CD14-positive monocyte (primary cell): ENCODE measurements at regions not wholly inside any gene's neighbourhood (a gene's known extent, or its start where the extent isn't known, plus 50 kb on each side); places are given as distances from the start of the nearest gene placed in this dataset.

Experiments
- DNase-seq, 3 donors: peaks; one replicate each; pipeline ENCODE4 v3.0.0-alpha.2; 2011 to 2022
- H2AFZ ChIP-seq: 2 replicates; pipeline ENCODE4 v1.6.0; 2012; ENCODE audit warnings: mild to moderate bottlenecking, low read depth, low read length, inconsistent platforms; ENCODE audit not compliant: insufficient read depth, poor library complexity, severe bottlenecking
- H3K27ac ChIP-seq, 2 donors: 1 replicate in 1 of 2; 2 replicates in 1 of 2; pipeline ENCODE4 v1.5.1; 2012 to 2013; ENCODE audit warnings: low read length in 2 of 2, control low read depth in 1 of 2, inconsistent platforms in 1 of 2, low read depth in 1 of 2, mild to moderate bottlenecking in 1 of 2
- H3K27me3 ChIP-seq, 2 donors: one replicate each; pipeline versions ENCODE4 v1.6.0 to v1.6.1; 2011 to 2013; ENCODE audit warnings: low read length in 2 of 2; ENCODE audit not compliant: control insufficient read depth in 2 of 2, insufficient read depth in 2 of 2
- H3K36me3 ChIP-seq, 2 donors: replicated peaks in 1 of 2; 1 replicate in 1 of 2; 2 replicates in 1 of 2; pipeline versions ENCODE4 v1.5.1 to v1.6.1; 2012 to 2013; ENCODE audit warnings: low read length in 2 of 2, control low read depth in 1 of 2, inconsistent platforms in 1 of 2, mild to moderate bottlenecking in 1 of 2; ENCODE audit not compliant: insufficient read depth in 2 of 2, control insufficient read depth in 1 of 2
- H3K4me1 ChIP-seq, 2 donors: 1 replicate in 1 of 2; 2 replicates in 1 of 2; pipeline versions ENCODE4 v1.5.1 to v1.6.1; 2012 to 2013; ENCODE audit warnings: low read length in 2 of 2, control low read depth in 1 of 2, inconsistent platforms in 1 of 2, mild to moderate bottlenecking in 1 of 2, moderate library complexity in 1 of 2; ENCODE audit not compliant: insufficient read depth in 2 of 2, control insufficient read depth in 1 of 2
- H3K4me2 ChIP-seq: replicated peaks from 2 replicates; pipeline ENCODE3; 2012; ENCODE audit warnings: low read length, moderate library complexity, mild to moderate bottlenecking; ENCODE audit not compliant: poor library complexity, severe bottlenecking; ENCODE audit errors: extremely low read depth
- H3K4me3 ChIP-seq, 3 experiments: fragments of 200-600 bp in 1 of 3; sonication (generic) in 1 of 3; replicated peaks in 1 of 3; 1 replicate in 2 of 3; 2 replicates in 1 of 3; pipeline ENCODE4 v1.5.1; 2011 to 2013; ENCODE audit warnings: low read length in 3 of 3, mild to moderate bottlenecking in 3 of 3, control low read depth in 2 of 3, low read depth in 2 of 3, inconsistent platforms in 1 of 3, moderate library complexity in 1 of 3
- H3K79me2 ChIP-seq: 2 replicates; pipeline ENCODE4 v1.6.0; 2012; ENCODE audit warnings: mild to moderate bottlenecking, control low read depth, inconsistent platforms, low read length, moderate library complexity; ENCODE audit not compliant: insufficient read depth
- H3K9ac ChIP-seq: 2 replicates; pipeline ENCODE4 v1.6.0; 2017; ENCODE audit warnings: low read length, mild to moderate bottlenecking; ENCODE audit not compliant: insufficient read depth, poor library complexity, severe bottlenecking
- H3K9me3 ChIP-seq, 2 donors: replicated peaks in 1 of 2; 1 replicate in 1 of 2; 2 replicates in 1 of 2; pipeline versions ENCODE4 v1.5.1 to v1.6.1; 2012 to 2013; ENCODE audit warnings: low read length in 2 of 2, control low read depth in 1 of 2; ENCODE audit not compliant: control insufficient read depth in 1 of 2, insufficient read depth in 1 of 2
- H4K20me1 ChIP-seq: 2 replicates; pipeline ENCODE4 v1.6.0; 2012; ENCODE audit warnings: mild to moderate bottlenecking, low read length, control low read depth, moderate library complexity; ENCODE audit not compliant: insufficient read depth
- H3K27ac Mint-ChIP-seq, 7 donors: one replicate each; pipeline ENCODE4 v1.8.0; 2020; ENCODE audit warnings: mild to moderate bottlenecking in 7 of 7, mixed read lengths in 7 of 7, moderate library complexity in 6 of 7, inconsistent platforms in 2 of 7
- H3K27me3 Mint-ChIP-seq, 3 donors: one replicate each; pipeline ENCODE4 v1.8.0; 2021 to 2022; ENCODE audit warnings: low read depth in 3 of 3, mild to moderate bottlenecking in 3 of 3, mixed read lengths in 3 of 3, moderate library complexity in 3 of 3, inconsistent platforms in 1 of 3
- H3K36me3 Mint-ChIP-seq, 2 donors: one replicate each; pipeline ENCODE4 v1.8.0; 2020; ENCODE audit warnings: mixed read lengths in 2 of 2, inconsistent platforms in 1 of 2, mild to moderate bottlenecking in 1 of 2
- H3K4me1 Mint-ChIP-seq: one replicate; pipeline ENCODE4 v1.8.0; 2020; ENCODE audit warnings: mild to moderate bottlenecking, mixed read lengths
- H3K4me3 Mint-ChIP-seq, 2 donors: one replicate each; pipeline ENCODE4 v1.8.0; 2020; ENCODE audit warnings: mild to moderate bottlenecking in 2 of 2, mixed read lengths in 2 of 2, moderate library complexity in 1 of 2
- H3K9me3 Mint-ChIP-seq, 7 donors: one replicate each; pipeline ENCODE4 v1.8.0; 2020 to 2022; ENCODE audit warnings: mixed read lengths in 7 of 7, mild to moderate bottlenecking in 6 of 7, moderate library complexity in 6 of 7, inconsistent platforms in 2 of 7
- WGBS: methylation state at CpG from one replicate; pipeline ENCODE4 v1.1.5; 2013; ENCODE audit warnings: missing lambda C conversion rate; ENCODE audit not compliant: insufficient coverage; 5-methylcytosine and 5-hydroxymethylcytosine counted together
- intact Hi-C, 2 donors: fragments of 100-400 bp; cut with micrococcal nuclease; formaldehyde crosslinking; loops; one replicate each; pipeline versions ENCODE4 v1.15.0 to v1.15.1; 2023
- TF ChIP-seq, protein P1 (sequence below): fragments of 200-600 bp; IDR thresholded peaks from one replicate; pipeline ENCODE4 v1.8.0; 2022; ENCODE audit warnings: antibody characterized with exemption, mild to moderate bottlenecking

- no peaks in the 10 kb centered on the region for H3K4me1 ChIP-seq
- intact Hi-C loops = no loop called here
- Mint-ChIP-seq H3K4me1 (no peaks in the 10 kb centered on the region), H3K4me3 (no peak overlapping the region), H3K27ac (no peak overlapping the region), H3K36me3 (no peaks in the 10 kb centered on the region), H3K27me3 (peaks cover 3 to 20% (median 8%) of the 10 kb centered on the region in 3 donors), H3K9me3 (peaks cover 0 to 7% (median 3%) of the 10 kb centered on the region in 7 donors)
- H3K4me3 ChIP-seq = no peak overlapping the region
- no peaks in the 10 kb centered on the region for H3K36me3 ChIP-seq
- WGBS = 53% methylated on average over 1 of the region's 1 CpG
- H3K9me3 ChIP-seq = peaks cover 3 to 11% of the 10 kb centered on the region in 2 donors
- H3K9ac ChIP-seq = no peak overlapping the region
- no peaks in the 10 kb centered on the region for H3K79me2 ChIP-seq
- no peak for DNase-seq
- no peak overlapping the region for H3K27ac ChIP-seq
- H4K20me1 ChIP-seq = no peaks in the 10 kb centered on the region
- H3K27me3 ChIP-seq = peaks cover 0 to 4% of the 10 kb centered on the region in 2 donors
- TF ChIP-seq, protein P1, sequence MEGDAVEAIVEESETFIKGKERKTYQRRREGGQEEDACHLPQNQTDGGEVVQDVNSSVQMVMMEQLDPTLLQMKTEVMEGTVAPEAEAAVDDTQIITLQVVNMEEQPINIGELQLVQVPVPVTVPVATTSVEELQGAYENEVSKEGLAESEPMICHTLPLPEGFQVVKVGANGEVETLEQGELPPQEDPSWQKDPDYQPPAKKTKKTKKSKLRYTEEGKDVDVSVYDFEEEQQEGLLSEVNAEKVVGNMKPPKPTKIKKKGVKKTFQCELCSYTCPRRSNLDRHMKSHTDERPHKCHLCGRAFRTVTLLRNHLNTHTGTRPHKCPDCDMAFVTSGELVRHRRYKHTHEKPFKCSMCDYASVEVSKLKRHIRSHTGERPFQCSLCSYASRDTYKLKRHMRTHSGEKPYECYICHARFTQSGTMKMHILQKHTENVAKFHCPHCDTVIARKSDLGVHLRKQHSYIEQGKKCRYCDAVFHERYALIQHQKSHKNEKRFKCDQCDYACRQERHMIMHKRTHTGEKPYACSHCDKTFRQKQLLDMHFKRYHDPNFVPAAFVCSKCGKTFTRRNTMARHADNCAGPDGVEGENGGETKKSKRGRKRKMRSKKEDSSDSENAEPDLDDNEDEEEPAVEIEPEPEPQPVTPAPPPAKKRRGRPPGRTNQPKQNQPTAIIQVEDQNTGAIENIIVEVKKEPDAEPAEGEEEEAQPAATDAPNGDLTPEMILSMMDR = no peak
- H2AFZ ChIP-seq = no peak overlapping the region
- no peak overlapping the region for H3K4me2 ChIP-seq
Observed at GRCh38 chr9:135196474-135196873, 109.0 kb downstream of the OLFM1 start.

- Mint-ChIP-seq H3K27me3 (peaks cover 3 to 20% (median 8%) of the 10 kb centered on the region in 3 donors), H3K9me3 (peaks cover 0 to 7% (median 3%) of the 10 kb centered on the region in 7 donors), H3K27ac (no peak overlapping the region), H3K4me1 (no peaks in the 10 kb centered on the region), H3K4me3 (no peak overlapping the region), H3K36me3 (no peaks in the 10 kb centered on the region)
- WGBS = 55% methylated on average over 15 of the region's 15 CpGs
- H3K27ac ChIP-seq = no peak overlapping the region
- H3K9ac ChIP-seq = no peak overlapping the region
- no peak overlapping the region for H3K4me3 ChIP-seq
- no peaks in the 10 kb centered on the region for H4K20me1 ChIP-seq
- no peaks in the 10 kb centered on the region for H3K36me3 ChIP-seq
- no peak for DNase-seq
- H3K4me2 ChIP-seq = no peak overlapping the region
- intact Hi-C loops = no loop called here
- no peaks in the 10 kb centered on the region for H3K4me1 ChIP-seq
- H3K79me2 ChIP-seq = no peaks in the 10 kb centered on the region
- TF ChIP-seq, protein P1 = no peak
- H3K9me3 ChIP-seq = peaks cover 3 to 11% of the 10 kb centered on the region in 2 donors
- peaks cover 0 to 4% of the 10 kb centered on the region in 2 donors for H3K27me3 ChIP-seq
- no peak overlapping the region for H2AFZ ChIP-seq
Observed at GRCh38 chr9:135198144-135198543, 110.7 kb downstream of the OLFM1 start.
